GM23248 (cell line): ENCODE measurements at regions not wholly inside any gene's neighbourhood (a gene's known extent, or its start where the extent isn't known, plus 50 kb on each side); places are given as distances from the start of the nearest gene placed in this dataset.

Experiments used
- EZH2 ChIP-seq: fragments of 200-600 bp; sonication (generic); IDR thresholded peaks from 2 replicates; pipeline ENCODE4 v1.6.1; 2018; ENCODE audit warnings: antibody characterized with exemption, mild to moderate bottlenecking; ENCODE audit not compliant: insufficient read depth, poor library complexity, severe bottlenecking
- EZH2phosphoT487 ChIP-seq: fragments of 200-600 bp; sonication (generic); IDR thresholded peaks from 2 replicates; pipeline ENCODE4 v1.6.1; 2018; ENCODE audit warnings: antibody characterized with exemption, moderate library complexity, mild to moderate bottlenecking, low read depth; ENCODE audit not compliant: insufficient read depth

DNA sequence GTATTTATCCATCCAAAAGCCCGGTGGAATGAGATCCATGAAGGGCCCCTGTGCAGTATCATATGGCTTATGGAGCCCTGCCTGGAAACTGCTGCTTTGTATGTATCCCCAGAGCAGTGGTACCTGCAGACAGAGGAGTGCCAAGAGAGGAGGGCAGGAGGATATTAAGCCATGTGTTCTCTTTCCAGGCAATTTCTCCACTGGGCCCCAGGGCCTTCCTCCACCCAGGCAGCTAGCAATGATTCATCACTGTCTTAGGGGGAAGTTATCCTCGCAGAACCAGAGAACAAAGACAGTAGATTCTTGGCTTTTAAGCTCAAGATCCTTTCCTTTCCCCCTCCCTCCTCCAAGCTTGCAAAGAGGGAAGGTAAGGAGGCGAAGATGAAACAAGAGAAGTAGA is 98.1 kb downstream of the LRRC30 start:
- TF ChIP-seq EZH2phosphoT487 = no peak
- no peak for TF ChIP-seq EZH2
